Tibial nerve (tissue), 3 donors: ENCODE measurements at regions not wholly inside any gene's neighbourhood (a gene's known extent, or its start where the extent isn't known, plus 50 kb on each side); places are given as distances from the start of the nearest gene placed in this dataset.

Source experiments
- CTCF ChIP-seq, 5 experiments: fragments of 200-600 bp in 3 of 5; fragments of 450-650 bp in 2 of 5; sonication (generic) in 3 of 5; IDR thresholded peaks; one replicate each; pipeline ENCODE4 v1.5.1; 2016 to 2019; ENCODE audit warnings: antibody characterized with exemption in 5 of 5, mild to moderate bottlenecking in 3 of 5, moderate library complexity in 2 of 5
- POLR2A ChIP-seq, 2 donors: fragments of 450-650 bp; IDR thresholded peaks; one replicate each; pipeline ENCODE4 v1.6.1; 2017; ENCODE audit warnings: antibody characterized with exemption in 2 of 2, mild to moderate bottlenecking in 2 of 2, moderate library complexity in 2 of 2

GRCh38 chr6:80540700-80541099, 434.2 kb downstream of the BCKDHB start:
- no peak for TF ChIP-seq CTCF (IDR thresholded peaks at IDR 0.05)
- no peak for TF ChIP-seq POLR2A (IDR thresholded peaks at IDR 0.05)
